ENCODE measurements at regions not wholly inside any gene's neighbourhood (a gene's known extent, or its start where the extent isn't known, plus 50 kb on each side); places are given as distances from the start of the nearest gene placed in this dataset.

DNA sequence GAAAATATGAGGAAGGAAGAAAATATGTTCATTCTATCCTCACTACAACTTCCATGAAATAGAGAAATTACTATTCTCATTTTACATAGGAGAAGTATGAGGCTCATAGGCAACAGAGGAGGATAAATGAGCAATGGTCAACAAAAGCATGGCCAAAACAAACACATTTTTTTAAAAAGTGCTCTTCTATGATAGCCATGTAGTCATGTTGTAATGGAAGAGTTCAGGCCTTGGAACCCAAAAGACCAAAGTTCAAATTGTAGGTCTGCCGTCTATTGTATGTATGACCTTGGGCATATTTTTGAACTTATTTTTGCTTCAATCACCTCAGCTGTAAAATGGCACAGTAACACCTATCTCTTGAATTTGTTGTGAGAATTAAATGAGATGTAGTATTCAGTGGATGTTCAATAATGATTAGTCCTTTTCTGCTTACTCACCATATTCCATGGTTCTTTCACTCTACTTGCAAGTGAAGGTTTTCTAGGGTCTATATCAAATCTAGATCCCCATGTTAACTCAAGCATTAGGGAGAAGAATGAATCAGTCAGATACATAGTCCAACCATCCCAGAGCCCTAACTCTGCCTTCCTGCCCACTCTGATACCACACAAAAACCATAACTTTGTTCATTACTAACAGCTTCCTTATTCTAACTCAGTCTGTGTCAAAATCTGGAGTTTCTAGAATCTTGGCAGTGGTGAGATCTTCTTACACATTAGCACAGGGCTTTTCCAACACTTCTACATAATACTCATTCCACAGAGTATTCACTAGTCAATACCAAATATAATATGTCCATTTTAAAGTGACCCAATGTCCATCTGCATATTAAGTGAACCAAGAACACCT is 353.2 kb downstream of the PLPP3 start:
- TF ChIP-seq YY1 (IDR thresholded peaks at IDR 0.05; ENCODE audit: insufficient read depth, insufficient read length) (no peak), ZNF274 (IDR thresholded peaks at IDR 0.05; ENCODE audit: low read depth, low read length) (no peak), SUZ12 (IDR thresholded peaks at IDR 0.05; ENCODE audit: extremely low read depth, insufficient read depth, insufficient read length) (no peak)
- H3K9ac ChIP-seq (ENCODE audit: insufficient read length, low read depth) = no peak overlapping the region
- no peak for DNase-seq (ENCODE audit: low read depth, low spot score)

GRCh38 chr1:56223968-56224367 is 355.4 kb downstream of the PLPP3 start:
- H3K36me3 ChIP-seq (ENCODE audit: insufficient read depth, insufficient read length, low read length) = no peaks in the 10 kb centered on the region
- DNase-seq (ENCODE audit: low read depth, low spot score) = no peak
- H3K4me3 ChIP-seq (ENCODE audit: insufficient read length, low read depth) = no peak overlapping the region
- H3K4me1 ChIP-seq (ENCODE audit: insufficient read depth, insufficient read length) = no peaks in the 10 kb centered on the region
- H3K9me3 ChIP-seq (ENCODE audit: insufficient read depth, low read length) = no peaks in the 10 kb centered on the region
- TF ChIP-seq SUZ12 (IDR thresholded peaks at IDR 0.05; ENCODE audit: extremely low read depth, insufficient read depth, insufficient read length) (no peak), YY1 (IDR thresholded peaks at IDR 0.05; ENCODE audit: insufficient read depth, insufficient read length) (no peak), ZNF274 (IDR thresholded peaks at IDR 0.05; ENCODE audit: low read depth, low read length) (no peak)
- no peak overlapping the region for H3K9ac ChIP-seq (ENCODE audit: insufficient read length, low read depth)
- H3K27me3 ChIP-seq (ENCODE audit: insufficient read depth, insufficient read length) = no peaks in the 10 kb centered on the region

More for the DNA sequence above, 353.2 kb downstream of the PLPP3 start:
- Histone ChIP-seq H3K36me3 (ENCODE audit: insufficient read depth, insufficient read length, low read length) (no peaks in the 10 kb centered on the region), H3K4me3 (ENCODE audit: insufficient read length, low read depth) (no peak overlapping the region), H3K9me3 (ENCODE audit: insufficient read depth, low read length) (no peaks in the 10 kb centered on the region), H3K4me1 (ENCODE audit: insufficient read depth, insufficient read length) (no peaks in the 10 kb centered on the region), H3K27me3 (ENCODE audit: insufficient read depth, insufficient read length) (no peaks in the 10 kb centered on the region)

- TF ChIP-seq YY1 (IDR thresholded peaks at IDR 0.05; ENCODE audit: insufficient read depth, insufficient read length) (no peak), ZNF274 (IDR thresholded peaks at IDR 0.05; ENCODE audit: low read depth, low read length) (no peak), SUZ12 (IDR thresholded peaks at IDR 0.05; ENCODE audit: extremely low read depth, insufficient read depth, insufficient read length) (no peak)
Measured at GRCh38 chr1:56222914-56223540, 356.3 kb downstream of the PLPP3 start.

GRCh38 chr1:56220021-56220420 is 359.3 kb downstream of the PLPP3 start:
- H3K27me3 ChIP-seq (ENCODE audit: insufficient read depth, insufficient read length) = no peaks in the 10 kb centered on the region
- H3K4me3 ChIP-seq (ENCODE audit: insufficient read length, low read depth) = no peak overlapping the region
- DNase-seq (ENCODE audit: low read depth, low spot score) = no peak
- no peak overlapping the region for H3K9ac ChIP-seq (ENCODE audit: insufficient read length, low read depth)
- H3K9me3 ChIP-seq (ENCODE audit: insufficient read depth, low read length) = no peaks in the 10 kb centered on the region
- no peaks in the 10 kb centered on the region for H3K4me1 ChIP-seq (ENCODE audit: insufficient read depth, insufficient read length)
- no peaks in the 10 kb centered on the region for H3K36me3 ChIP-seq (ENCODE audit: insufficient read depth, insufficient read length, low read length)
- no peak for TF ChIP-seq ZNF274 (IDR thresholded peaks at IDR 0.05; ENCODE audit: low read depth, low read length)
- TF ChIP-seq YY1 (IDR thresholded peaks at IDR 0.05; ENCODE audit: insufficient read depth, insufficient read length) = no peak
- TF ChIP-seq SUZ12 (IDR thresholded peaks at IDR 0.05; ENCODE audit: extremely low read depth, insufficient read depth, insufficient read length) = no peak

More at GRCh38 chr1:56222914-56223540, 356.3 kb downstream of the PLPP3 start:
- H3K9me3 ChIP-seq (ENCODE audit: insufficient read depth, low read length) = no peaks in the 10 kb centered on the region
- DNase-seq (ENCODE audit: low read depth, low spot score) = no peak
- H3K36me3 ChIP-seq (ENCODE audit: insufficient read depth, insufficient read length, low read length) = no peaks in the 10 kb centered on the region
- no peak overlapping the region for H3K9ac ChIP-seq (ENCODE audit: insufficient read length, low read depth)
- H3K4me1 ChIP-seq (ENCODE audit: insufficient read depth, insufficient read length) = no peaks in the 10 kb centered on the region
- H3K27me3 ChIP-seq (ENCODE audit: insufficient read depth, insufficient read length) = no peaks in the 10 kb centered on the region
- H3K4me3 ChIP-seq (ENCODE audit: insufficient read length, low read depth) = no peak overlapping the region

- TF ChIP-seq YY1 (IDR thresholded peaks at IDR 0.05; ENCODE audit: insufficient read depth, insufficient read length) (no peak), SUZ12 (IDR thresholded peaks at IDR 0.05; ENCODE audit: extremely low read depth, insufficient read depth, insufficient read length) (no peak), ZNF274 (IDR thresholded peaks at IDR 0.05; ENCODE audit: low read depth, low read length) (no peak)
- no peaks in the 10 kb centered on the region for H3K36me3 ChIP-seq (ENCODE audit: insufficient read depth, insufficient read length, low read length)
- no peaks in the 10 kb centered on the region for H3K9me3 ChIP-seq (ENCODE audit: insufficient read depth, low read length)
- no peak for DNase-seq (ENCODE audit: low read depth, low spot score)
- no peaks in the 10 kb centered on the region for H3K27me3 ChIP-seq (ENCODE audit: insufficient read depth, insufficient read length)
- H3K4me1 ChIP-seq (ENCODE audit: insufficient read depth, insufficient read length) = no peaks in the 10 kb centered on the region
- no peak overlapping the region for H3K4me3 ChIP-seq (ENCODE audit: insufficient read length, low read depth)
- no peak overlapping the region for H3K9ac ChIP-seq (ENCODE audit: insufficient read length, low read depth)
Measured at GRCh38 chr1:56218023-56218422, 361.3 kb downstream of the PLPP3 start.

DNA sequence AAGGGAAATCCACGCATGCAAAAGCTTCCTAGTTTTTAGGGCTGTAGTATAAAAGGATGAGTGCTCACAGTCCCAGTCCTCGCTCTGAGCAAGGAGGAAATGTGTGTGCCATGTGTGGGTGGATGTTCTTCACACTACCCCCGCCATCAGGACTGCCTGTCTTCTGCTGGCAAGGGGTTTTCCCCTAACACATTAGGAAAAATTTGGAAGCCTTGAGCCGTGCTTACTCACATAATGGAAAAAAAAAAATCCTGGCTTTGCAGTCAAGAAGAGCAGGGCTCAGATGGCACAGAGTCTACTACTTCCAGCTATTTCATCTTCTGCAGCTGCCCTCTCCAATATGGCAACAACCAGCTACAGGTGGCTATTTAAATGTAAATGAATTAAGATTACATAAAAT is 363.1 kb downstream of the PLPP3 start:
- TF ChIP-seq YY1 (IDR thresholded peaks at IDR 0.05; ENCODE audit: insufficient read depth, insufficient read length) (no peak), ZNF274 (IDR thresholded peaks at IDR 0.05; ENCODE audit: low read depth, low read length) (no peak), SUZ12 (IDR thresholded peaks at IDR 0.05; ENCODE audit: extremely low read depth, insufficient read depth, insufficient read length) (no peak)
- Histone ChIP-seq H3K36me3 (ENCODE audit: insufficient read depth, insufficient read length, low read length) (no peaks in the 10 kb centered on the region), H3K4me1 (ENCODE audit: insufficient read depth, insufficient read length) (no peaks in the 10 kb centered on the region), H3K27me3 (ENCODE audit: insufficient read depth, insufficient read length) (no peaks in the 10 kb centered on the region), H3K9me3 (ENCODE audit: insufficient read depth, low read length) (no peaks in the 10 kb centered on the region), H3K9ac (ENCODE audit: insufficient read length, low read depth) (no peak overlapping the region), H3K4me3 (ENCODE audit: insufficient read length, low read depth) (no peak overlapping the region)
- DNase-seq (ENCODE audit: low read depth, low spot score) = no peak

DNA sequence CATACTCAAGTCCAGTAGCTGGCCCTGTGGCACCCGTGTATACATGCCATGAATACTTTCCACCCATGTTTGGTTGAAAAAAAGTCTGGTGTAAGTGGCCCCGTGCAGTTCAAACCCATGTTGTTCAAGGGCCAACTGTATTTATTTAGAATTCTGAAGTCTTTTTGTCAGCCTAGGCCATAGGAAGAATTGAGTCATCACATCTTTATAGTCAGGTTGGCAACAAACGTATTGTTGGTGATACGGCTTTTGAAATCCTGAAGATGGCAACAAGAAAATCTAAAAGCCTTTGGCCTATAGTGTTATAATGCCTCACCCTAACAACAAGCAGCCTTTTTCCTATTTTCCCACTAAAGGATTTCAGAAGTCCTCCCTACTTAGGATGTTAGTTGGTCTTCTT is 363.6 kb downstream of the PLPP3 start:
- TF ChIP-seq ZNF274 (IDR thresholded peaks at IDR 0.05; ENCODE audit: low read depth, low read length) (no peak), SUZ12 (IDR thresholded peaks at IDR 0.05; ENCODE audit: extremely low read depth, insufficient read depth, insufficient read length) (no peak), YY1 (IDR thresholded peaks at IDR 0.05; ENCODE audit: insufficient read depth, insufficient read length) (no peak)
- DNase-seq (ENCODE audit: low read depth, low spot score) = no peak
- H3K4me1 ChIP-seq (ENCODE audit: insufficient read depth, insufficient read length) = no peaks in the 10 kb centered on the region
- no peaks in the 10 kb centered on the region for H3K9me3 ChIP-seq (ENCODE audit: insufficient read depth, low read length)
- H3K27me3 ChIP-seq (ENCODE audit: insufficient read depth, insufficient read length) = no peaks in the 10 kb centered on the region
- H3K9ac ChIP-seq (ENCODE audit: insufficient read length, low read depth) = no peak overlapping the region
- no peaks in the 10 kb centered on the region for H3K36me3 ChIP-seq (ENCODE audit: insufficient read depth, insufficient read length, low read length)
- no peak overlapping the region for H3K4me3 ChIP-seq (ENCODE audit: insufficient read length, low read depth)

All from NT2/D1 (cell line).